IPS-18a (cell line): ENCODE measurements at regions not wholly inside any gene's neighbourhood (a gene's known extent, or its start where the extent isn't known, plus 50 kb on each side); places are given as distances from the start of the nearest gene placed in this dataset.

ENCODE experiments used
- H3K27ac ChIP-seq: one replicate; pipeline ENCODE4 v1.5.1; 2013; ENCODE audit warnings: low read length
- H3K27me3 ChIP-seq: one replicate; pipeline ENCODE4 v1.6.1; 2013; ENCODE audit warnings: mild to moderate bottlenecking, low read length; ENCODE audit not compliant: control insufficient read depth, insufficient read depth
- H3K36me3 ChIP-seq: one replicate; pipeline ENCODE4 v1.6.1; 2013; ENCODE audit warnings: low read depth, low read length; ENCODE audit not compliant: control insufficient read depth
- H3K4me1 ChIP-seq: one replicate; pipeline ENCODE4 v1.6.1; 2013; ENCODE audit warnings: low read depth, low read length; ENCODE audit not compliant: control insufficient read depth
- H3K4me3 ChIP-seq: one replicate; pipeline ENCODE4 v1.5.1; 2013; ENCODE audit warnings: low read length
- H3K9ac ChIP-seq: one replicate; pipeline ENCODE4 v1.6.1; 2013; ENCODE audit warnings: mild to moderate bottlenecking, low read length, moderate library complexity
- H3K9me3 ChIP-seq: one replicate; pipeline ENCODE4 v1.6.1; 2013; ENCODE audit warnings: low read depth, low read length; ENCODE audit not compliant: control insufficient read depth

DNA sequence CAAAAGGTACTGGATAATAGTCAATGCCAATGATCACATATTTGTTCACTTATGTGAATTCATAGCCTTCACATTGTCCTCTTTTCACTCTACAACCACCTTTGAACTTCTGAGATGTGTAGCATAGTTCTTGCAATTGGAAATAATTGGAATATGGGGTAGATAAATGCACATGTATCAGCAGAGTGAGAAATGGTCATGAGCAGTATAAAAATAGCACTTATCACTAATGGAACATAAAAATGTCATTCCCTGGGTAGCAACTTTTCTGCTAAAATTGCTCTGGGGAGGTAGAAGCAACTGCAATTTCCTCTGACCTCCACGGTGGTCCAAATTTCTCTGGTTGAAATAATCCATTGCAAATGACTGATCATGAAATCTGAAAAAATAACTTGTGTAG, 1785.7 kb upstream of the FLRT2 start:
- Histone ChIP-seq H3K9me3 (no peaks in the 10 kb centered on the region), H3K27ac (no peak overlapping the region), H3K9ac (no peak overlapping the region), H3K4me3 (no peak overlapping the region), H3K4me1 (no peaks in the 10 kb centered on the region), H3K36me3 (no peaks in the 10 kb centered on the region), H3K27me3 (no peaks in the 10 kb centered on the region)

DNA sequence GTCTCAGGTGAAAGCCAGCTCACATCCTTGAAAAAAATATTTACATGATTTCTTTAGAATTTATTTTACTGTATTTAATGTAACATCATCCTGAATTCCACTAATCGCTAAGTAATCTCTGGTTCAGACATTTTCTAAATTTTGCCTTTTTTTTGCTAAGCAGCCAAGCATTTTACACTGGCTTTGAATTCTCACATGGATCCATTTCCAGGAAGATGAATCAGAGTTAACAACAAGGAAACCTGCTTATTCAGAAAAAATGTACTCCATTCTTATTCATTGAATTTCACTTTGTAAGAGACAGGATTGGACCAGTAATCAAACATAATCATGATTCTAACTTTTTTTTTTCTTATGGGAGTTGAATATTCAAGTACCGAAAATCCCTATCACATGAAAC, 1785.1 kb upstream of the FLRT2 start:
- Histone ChIP-seq H3K4me1 (no peaks in the 10 kb centered on the region), H3K4me3 (no peak overlapping the region), H3K27me3 (no peaks in the 10 kb centered on the region), H3K9me3 (no peaks in the 10 kb centered on the region), H3K27ac (no peak overlapping the region), H3K36me3 (no peaks in the 10 kb centered on the region), H3K9ac (no peak overlapping the region)

DNA sequence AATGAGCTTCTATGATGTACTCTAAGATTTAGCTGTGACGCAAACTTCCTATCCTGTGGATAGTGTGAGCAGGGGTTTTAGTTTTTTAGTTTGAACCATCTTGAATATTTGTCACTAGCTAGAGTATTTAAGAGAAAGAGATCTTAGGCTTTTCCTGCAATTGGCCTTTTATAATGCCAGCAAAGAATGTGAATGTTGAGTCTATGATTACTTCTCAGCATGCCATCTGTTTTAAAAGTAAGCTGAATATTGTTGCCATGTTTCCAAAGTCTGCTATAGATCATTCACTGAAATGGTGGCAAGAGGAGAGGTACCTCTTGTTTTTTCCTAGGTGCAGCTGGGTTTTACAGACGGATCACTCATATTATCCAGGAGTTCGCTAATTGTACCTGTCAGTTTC, 1783.6 kb upstream of the FLRT2 start:
- H3K27ac ChIP-seq: no peak overlapping the region
- H3K36me3 ChIP-seq: no peaks in the 10 kb centered on the region
- no peaks in the 10 kb centered on the region for H3K27me3 ChIP-seq
- no peak overlapping the region for H3K4me3 ChIP-seq
- H3K9me3 ChIP-seq: no peaks in the 10 kb centered on the region
- H3K4me1 ChIP-seq: no peaks in the 10 kb centered on the region
- no peak overlapping the region for H3K9ac ChIP-seq

DNA sequence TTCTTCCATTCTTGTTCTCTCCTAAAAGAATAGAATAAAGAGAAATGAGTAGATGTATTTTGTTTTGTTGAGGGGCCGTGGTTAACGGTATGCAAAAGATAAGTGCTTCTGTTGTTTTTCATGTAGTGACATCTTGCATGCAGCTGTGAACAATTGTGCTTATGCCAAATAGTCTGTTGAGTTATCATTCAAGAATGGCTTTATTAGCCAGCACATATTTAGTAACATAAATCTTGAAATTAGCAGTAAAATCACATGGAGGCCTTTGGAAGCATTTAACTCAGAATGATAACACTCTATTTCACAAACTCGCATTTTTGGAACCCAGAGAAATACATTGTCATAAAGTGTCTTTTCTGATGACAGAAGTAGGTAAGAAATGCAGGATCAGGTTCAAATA, 1772.0 kb upstream of the FLRT2 start:
- Histone ChIP-seq H3K9me3 (no peaks in the 10 kb centered on the region), H3K9ac (no peak overlapping the region), H3K4me1 (no peaks in the 10 kb centered on the region), H3K27me3 (no peaks in the 10 kb centered on the region), H3K27ac (no peak overlapping the region), H3K36me3 (no peaks in the 10 kb centered on the region), H3K4me3 (no peak overlapping the region)

DNA sequence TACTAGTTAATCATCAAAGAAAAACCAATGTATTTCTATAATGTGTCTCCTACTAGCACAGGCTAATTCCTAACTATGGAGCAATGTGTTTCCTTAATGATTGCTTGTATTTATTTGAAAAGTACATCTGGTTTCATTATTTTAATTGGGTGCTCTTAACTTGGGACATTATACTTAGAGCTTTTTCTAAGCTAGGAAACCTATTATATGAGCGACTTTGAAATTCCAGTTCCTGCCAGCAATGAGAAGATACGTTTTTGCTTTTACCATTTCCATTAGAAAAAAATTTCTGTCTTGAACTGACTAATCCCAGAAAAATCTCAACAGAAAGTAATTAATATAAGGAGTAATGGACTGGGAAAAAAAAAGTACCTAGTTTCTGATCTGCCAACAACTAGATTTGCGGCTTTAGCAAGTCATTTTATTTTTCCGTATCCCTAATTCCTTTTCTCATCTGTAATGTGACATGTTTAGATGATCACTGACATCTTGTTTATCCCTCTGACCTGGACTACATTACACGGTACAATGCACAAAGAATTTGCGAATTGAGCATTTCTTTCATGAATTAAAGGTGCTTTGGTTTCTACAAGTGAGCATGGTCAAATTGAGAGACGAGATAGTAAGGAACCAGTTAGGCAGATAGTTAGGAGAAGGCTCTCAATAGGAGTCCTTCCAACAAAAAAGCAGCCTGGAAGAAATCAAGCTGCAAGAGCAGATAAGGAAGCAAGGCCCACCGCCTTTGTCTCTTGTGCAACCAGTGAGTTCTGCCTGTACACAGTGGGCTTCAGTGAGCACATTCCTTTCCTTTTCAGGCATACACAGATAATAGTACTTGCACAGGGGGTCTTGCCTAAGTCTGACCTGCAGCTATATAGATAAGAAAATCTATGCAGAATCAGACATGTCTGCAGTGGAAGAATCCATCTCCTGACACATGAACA, 1765.0 kb upstream of the FLRT2 start:
- Histone ChIP-seq H3K4me1 (no peaks in the 10 kb centered on the region), H3K9ac (no peak overlapping the region), H3K4me3 (no peak overlapping the region), H3K27ac (no peak overlapping the region), H3K27me3 (no peaks in the 10 kb centered on the region), H3K36me3 (no peaks in the 10 kb centered on the region), H3K9me3 (peaks cover 4% of the 10 kb centered on the region)

DNA sequence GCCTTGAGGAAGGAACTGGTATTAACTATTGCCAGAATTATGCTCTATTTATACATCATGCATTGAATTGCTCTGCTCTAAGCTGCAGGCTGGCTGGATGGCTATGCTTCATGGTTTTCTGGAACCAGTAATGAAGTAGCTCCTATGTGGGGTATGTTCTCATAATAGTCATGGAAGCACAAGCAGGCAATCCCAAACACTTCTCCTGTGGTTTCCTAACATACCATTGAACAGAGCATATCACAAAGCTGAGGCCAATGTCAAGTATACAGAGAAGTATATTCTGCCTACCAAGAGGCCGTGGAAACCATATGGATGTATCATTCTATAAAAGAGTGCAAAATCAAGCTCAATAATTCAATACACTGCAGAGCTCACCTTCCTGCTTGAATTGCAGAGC, 1752.4 kb upstream of the FLRT2 start:
- Histone ChIP-seq H3K4me3 (no peak overlapping the region), H3K9ac (no peak overlapping the region), H3K27ac (no peak overlapping the region), H3K4me1 (no peaks in the 10 kb centered on the region), H3K36me3 (no peaks in the 10 kb centered on the region), H3K27me3 (no peaks in the 10 kb centered on the region), H3K9me3 (no peaks in the 10 kb centered on the region)

DNA sequence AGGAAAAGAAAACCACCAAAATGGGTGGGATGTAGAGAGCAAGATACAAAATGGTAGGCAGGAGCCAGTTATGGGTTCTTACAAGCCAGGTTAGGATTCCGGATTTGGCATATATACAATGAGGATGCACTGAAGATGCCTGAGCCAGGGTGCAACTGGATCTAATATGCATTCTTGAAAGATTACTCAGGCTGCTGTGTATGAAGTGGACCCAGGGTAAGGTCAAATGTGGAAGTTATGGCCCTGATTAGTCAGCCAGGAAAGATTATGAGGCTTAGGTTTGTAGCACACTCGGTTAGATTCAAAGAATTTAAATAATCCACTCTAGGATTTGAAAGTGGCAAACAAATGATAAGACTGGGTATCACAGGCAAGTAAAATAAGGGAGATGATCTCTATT, 1750.7 kb upstream of the FLRT2 start:
- no peak overlapping the region for H3K9ac ChIP-seq
- no peaks in the 10 kb centered on the region for H3K9me3 ChIP-seq
- no peaks in the 10 kb centered on the region for H3K4me1 ChIP-seq
- no peak overlapping the region for H3K4me3 ChIP-seq
- H3K27ac ChIP-seq: no peak overlapping the region
- H3K27me3 ChIP-seq: no peaks in the 10 kb centered on the region
- no peaks in the 10 kb centered on the region for H3K36me3 ChIP-seq

DNA sequence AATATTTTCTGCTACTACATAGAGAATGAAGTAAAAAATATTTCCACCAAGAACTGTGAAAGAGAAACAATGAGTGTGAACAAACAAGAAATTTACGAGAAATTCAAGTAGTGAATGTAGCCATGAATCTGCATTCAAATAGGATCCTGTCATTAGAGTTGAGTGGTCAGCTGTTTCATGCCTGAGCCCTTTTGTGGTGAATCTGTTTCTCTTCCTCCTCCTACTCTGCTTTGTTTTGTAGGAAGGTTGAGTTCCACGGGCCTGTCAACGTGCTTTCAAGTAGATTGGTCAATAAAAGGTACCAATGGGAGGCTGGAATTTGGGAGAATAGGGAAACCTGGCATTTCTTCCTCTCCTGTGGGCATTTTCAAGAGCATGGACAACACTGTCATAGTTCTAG, 1749.6 kb upstream of the FLRT2 start:
- H3K9ac ChIP-seq: no peak overlapping the region
- no peak overlapping the region for H3K4me3 ChIP-seq
- no peaks in the 10 kb centered on the region for H3K9me3 ChIP-seq
- no peak overlapping the region for H3K27ac ChIP-seq
- no peaks in the 10 kb centered on the region for H3K36me3 ChIP-seq
- no peaks in the 10 kb centered on the region for H3K27me3 ChIP-seq
- H3K4me1 ChIP-seq: no peaks in the 10 kb centered on the region

DNA sequence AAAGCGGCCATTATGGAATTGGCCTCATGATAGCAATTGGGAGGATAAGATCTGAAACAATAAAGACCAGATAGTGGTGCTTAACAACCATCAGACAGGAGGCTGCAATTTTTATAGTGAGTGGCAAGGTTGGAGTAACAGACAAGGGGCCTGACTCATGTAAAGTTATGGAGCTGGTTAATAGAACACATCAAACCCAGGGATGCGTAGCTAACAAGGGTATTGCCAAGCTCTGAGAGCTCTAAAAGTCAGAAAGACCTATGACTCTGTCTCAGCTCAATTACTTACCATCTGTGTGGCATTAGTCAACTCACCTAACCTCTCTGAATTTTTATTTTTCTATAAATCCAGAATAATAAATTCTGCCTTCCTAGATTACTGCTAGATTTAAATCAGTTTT, 1731.5 kb upstream of the FLRT2 start:
- Histone ChIP-seq H3K36me3 (no peaks in the 10 kb centered on the region), H3K9me3 (no peaks in the 10 kb centered on the region), H3K9ac (no peak overlapping the region)

DNA sequence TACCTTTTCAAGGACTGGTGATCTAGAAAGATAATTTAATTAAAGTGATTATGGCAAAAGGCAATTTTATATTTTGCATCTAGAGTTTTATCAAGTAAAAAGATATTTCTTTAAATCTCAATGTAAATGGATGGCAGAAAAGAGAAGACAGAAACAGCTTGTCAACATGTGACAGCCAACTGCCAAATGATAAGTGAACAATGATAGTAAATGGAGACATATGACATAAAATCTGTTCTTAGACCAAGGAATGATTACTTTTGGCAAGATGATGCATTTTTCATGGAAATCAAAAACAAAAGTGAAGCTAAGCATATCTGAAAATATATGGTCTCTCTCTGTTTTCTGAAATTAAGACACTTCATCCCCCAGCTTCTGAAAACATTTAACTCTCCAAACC, 1730.7 kb upstream of the FLRT2 start:
- no peaks in the 10 kb centered on the region for H3K27me3 ChIP-seq
- H3K27ac ChIP-seq: no peak overlapping the region
- H3K4me1 ChIP-seq: no peaks in the 10 kb centered on the region
- H3K4me3 ChIP-seq: no peak overlapping the region
- no peaks in the 10 kb centered on the region for H3K9me3 ChIP-seq
- H3K36me3 ChIP-seq: no peaks in the 10 kb centered on the region
- H3K9ac ChIP-seq: no peak overlapping the region

More for the DNA sequence above, 1731.5 kb upstream of the FLRT2 start:
- no peaks in the 10 kb centered on the region for H3K27me3 ChIP-seq
- no peak overlapping the region for H3K27ac ChIP-seq
- no peak overlapping the region for H3K4me3 ChIP-seq
- no peaks in the 10 kb centered on the region for H3K4me1 ChIP-seq

DNA sequence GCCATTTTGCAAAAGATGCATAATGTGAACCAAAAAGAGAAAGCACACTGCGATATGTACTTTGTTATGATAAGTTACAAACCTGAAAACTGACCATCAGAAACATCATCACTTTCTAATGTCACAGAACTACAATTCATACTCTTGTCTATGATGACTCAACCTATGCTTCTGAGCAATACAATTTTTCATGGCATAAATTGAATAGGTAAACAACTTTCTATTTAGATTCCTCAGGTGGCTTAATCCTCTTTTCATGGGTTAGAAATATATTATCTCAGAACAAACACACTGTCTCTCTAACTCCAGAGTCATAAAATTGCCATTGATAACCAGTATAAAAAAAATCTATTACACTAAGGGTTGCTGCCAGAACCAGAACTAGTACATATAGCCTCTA, 1715.0 kb upstream of the FLRT2 start:
- Histone ChIP-seq H3K9ac (no peak overlapping the region), H3K27me3 (no peaks in the 10 kb centered on the region), H3K9me3 (no peaks in the 10 kb centered on the region), H3K4me3 (no peak overlapping the region), H3K27ac (no peak overlapping the region), H3K4me1 (no peaks in the 10 kb centered on the region), H3K36me3 (no peaks in the 10 kb centered on the region)

DNA sequence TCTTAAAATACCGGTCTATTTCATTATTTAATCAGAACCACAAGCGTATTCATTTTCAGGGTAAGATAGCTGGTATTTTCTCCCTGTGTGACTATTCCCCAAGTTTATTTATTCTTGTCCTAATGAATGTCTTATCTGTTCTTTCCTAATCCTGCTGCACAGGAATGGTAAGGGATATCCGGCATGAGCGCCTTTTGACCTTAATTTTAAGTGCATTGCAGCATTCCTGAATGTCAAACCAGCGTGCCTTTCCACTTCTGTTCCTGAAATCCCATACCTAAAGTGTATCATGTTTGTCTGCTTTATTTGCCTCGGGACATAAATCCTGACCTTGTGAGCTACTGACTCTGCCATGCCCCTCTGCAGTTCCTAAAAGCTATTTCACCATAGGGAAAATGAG, 1713.2 kb upstream of the FLRT2 start:
- no peak overlapping the region for H3K27ac ChIP-seq
- no peaks in the 10 kb centered on the region for H3K9me3 ChIP-seq
- no peak overlapping the region for H3K4me3 ChIP-seq
- no peaks in the 10 kb centered on the region for H3K36me3 ChIP-seq
- H3K27me3 ChIP-seq: no peaks in the 10 kb centered on the region
- H3K4me1 ChIP-seq: no peaks in the 10 kb centered on the region
- H3K9ac ChIP-seq: no peak overlapping the region
